Osteoblast (primary cell): ENCODE measurements at regions not wholly inside any gene's neighbourhood (a gene's known extent, or its start where the extent isn't known, plus 50 kb on each side); places are given as distances from the start of the nearest gene placed in this dataset.

Experiments used
- DNase-seq: peaks from one replicate; pipeline ENCODE4 v3.0.0; 2011; ENCODE audit warnings: low spot score, mixed read lengths; ENCODE audit not compliant: insufficient read length; ENCODE audit errors: missing footprints
- H2AFZ ChIP-seq: 2 replicates; pipeline ENCODE4 v1.6.0; 2011; ENCODE audit warnings: mild to moderate bottlenecking, low read length
- H3K27ac ChIP-seq: 2 replicates; pipeline ENCODE4 v1.5.1; 2011; ENCODE audit warnings: mild to moderate bottlenecking, low read depth, low read length, moderate library complexity
- H3K27me3 ChIP-seq: 2 replicates; pipeline ENCODE4 v1.6.0; 2012; ENCODE audit warnings: mild to moderate bottlenecking, control low read depth, inconsistent platforms, low read length, moderate library complexity; ENCODE audit not compliant: insufficient read depth
- H3K36me3 ChIP-seq: 2 replicates; pipeline ENCODE4 v1.5.1; 2011; ENCODE audit warnings: mild to moderate bottlenecking, low read length, control low read depth, moderate library complexity; ENCODE audit not compliant: insufficient read depth
- H3K4me1 ChIP-seq: 2 replicates; pipeline ENCODE4 v1.5.1; 2011; ENCODE audit warnings: mild to moderate bottlenecking, low read length, control low read depth, moderate library complexity; ENCODE audit not compliant: insufficient read depth
- H3K4me2 ChIP-seq: 2 replicates; pipeline ENCODE4 v1.6.0; 2011; ENCODE audit warnings: mild to moderate bottlenecking, low read length; ENCODE audit not compliant: insufficient read depth
- H3K4me3 ChIP-seq: fragments of 200-600 bp; sonication (generic); 3 replicates; pipeline ENCODE4 v1.5.1; 2012; ENCODE audit warnings: mild to moderate bottlenecking, low read length, inconsistent platforms; ENCODE audit not compliant: insufficient read depth
- H3K79me2 ChIP-seq: 2 replicates; pipeline ENCODE4 v1.6.0; 2012; ENCODE audit warnings: mild to moderate bottlenecking, low read length, control low read depth, inconsistent platforms; ENCODE audit not compliant: insufficient read depth
- H3K9me3 ChIP-seq: 2 replicates; pipeline ENCODE4 v1.5.1; 2011; ENCODE audit warnings: low read depth, low read length, control low read depth
- H4K20me1 ChIP-seq: 2 replicates; pipeline ENCODE4 v1.6.0; 2012; ENCODE audit warnings: mild to moderate bottlenecking, low read length, control low read depth; ENCODE audit not compliant: insufficient read depth
- CTCF ChIP-seq: IDR thresholded peaks from 2 replicates; pipeline ENCODE4 v1.5.1; 2011; ENCODE audit warnings: mild to moderate bottlenecking, low read depth, low read length, moderate library complexity; ENCODE audit errors: extremely low read depth

GRCh38 chr16:86649875-86650274 lies 71.5 kb downstream of the FOXL1 start:
- Histone ChIP-seq H3K27me3 (no peaks in the 10 kb centered on the region), H3K4me1 (peaks cover 16% of the 10 kb centered on the region), H3K36me3 (peaks cover 9% of the 10 kb centered on the region), H3K79me2 (no peaks in the 10 kb centered on the region), H3K27ac (no peak overlapping the region), H4K20me1 (no peaks in the 10 kb centered on the region), H3K4me2 (no peak overlapping the region), H2AFZ (no peak overlapping the region), H3K4me3 (no peak overlapping the region), H3K9me3 (peaks cover 7% of the 10 kb centered on the region)
- no peak for DNase-seq
- TF ChIP-seq CTCF, result no peak

- Histone ChIP-seq H4K20me1 (no peaks in the 10 kb centered on the region), H3K27ac (no peak overlapping the region), H3K4me2 (no peak overlapping the region), H2AFZ (no peak overlapping the region), H3K27me3 (no peaks in the 10 kb centered on the region), H3K9me3 (peaks cover 7% of the 10 kb centered on the region), H3K79me2 (no peaks in the 10 kb centered on the region), H3K4me1 (peaks cover 16% of the 10 kb centered on the region), H3K36me3 (peaks cover 9% of the 10 kb centered on the region), H3K4me3 (no peak overlapping the region)
- DNase-seq, result no peak
- TF ChIP-seq CTCF, result no peak
These were observed 72.8 kb downstream of the FOXL1 start for GRCh38 chr16:86651013-86651627.

- Histone ChIP-seq H3K27ac (no peak overlapping the region), H4K20me1 (no peaks in the 10 kb centered on the region), H3K4me2 (no peak overlapping the region), H3K79me2 (no peaks in the 10 kb centered on the region), H2AFZ (no peak overlapping the region), H3K9me3 (peaks cover 7% of the 10 kb centered on the region), H3K27me3 (no peaks in the 10 kb centered on the region), H3K4me1 (peaks cover 16% of the 10 kb centered on the region), H3K4me3 (no peak overlapping the region), H3K36me3 (peaks cover 9% of the 10 kb centered on the region)
- DNase-seq, result no peak
- TF ChIP-seq CTCF, result no peak
These were observed 73.5 kb downstream of the FOXL1 start for GRCh38 chr16:86651823-86652222.

- Histone ChIP-seq H3K36me3 (no peaks in the 10 kb centered on the region), H3K27ac (peak overlapping the region; percentile 91), H4K20me1 (no peaks in the 10 kb centered on the region), H3K79me2 (no peaks in the 10 kb centered on the region), H2AFZ (peak overlapping the region; percentile 48), H3K27me3 (no peaks in the 10 kb centered on the region), H3K4me2 (peak overlapping the region; percentile 66), H3K9me3 (no peaks in the 10 kb centered on the region), H3K4me3 (peak overlapping the region; percentile 8), H3K4me1 (peaks cover 16% of the 10 kb centered on the region)
- no peak for TF ChIP-seq CTCF
- no peak for DNase-seq
These were observed 75.1 kb downstream of the FOXL1 start for GRCh38 chr16:86653285-86654006.
